CD14-positive monocyte (primary cell): ENCODE measurements at regions not wholly inside any gene's neighbourhood (a gene's known extent, or its start where the extent isn't known, plus 50 kb on each side); places are given as distances from the start of the nearest gene placed in this dataset.

ENCODE experiments used
- DNase-seq, 3 donors: peaks; one replicate each; pipeline ENCODE4 v3.0.0-alpha.2; 2011 to 2022
- H2AFZ ChIP-seq: 2 replicates; pipeline ENCODE4 v1.6.0; 2012; ENCODE audit warnings: mild to moderate bottlenecking, low read depth, low read length, inconsistent platforms; ENCODE audit not compliant: insufficient read depth, poor library complexity, severe bottlenecking
- H3K27ac ChIP-seq, 2 donors: 1 replicate in 1 of 2; 2 replicates in 1 of 2; pipeline ENCODE4 v1.5.1; 2012 to 2013; ENCODE audit warnings: low read length in 2 of 2, control low read depth in 1 of 2, inconsistent platforms in 1 of 2, low read depth in 1 of 2, mild to moderate bottlenecking in 1 of 2
- H3K27me3 ChIP-seq, 2 donors: one replicate each; pipeline versions ENCODE4 v1.6.0 to v1.6.1; 2011 to 2013; ENCODE audit warnings: low read length in 2 of 2; ENCODE audit not compliant: control insufficient read depth in 2 of 2, insufficient read depth in 2 of 2
- H3K36me3 ChIP-seq, 2 donors: replicated peaks in 1 of 2; 1 replicate in 1 of 2; 2 replicates in 1 of 2; pipeline versions ENCODE4 v1.5.1 to v1.6.1; 2012 to 2013; ENCODE audit warnings: low read length in 2 of 2, control low read depth in 1 of 2, inconsistent platforms in 1 of 2, mild to moderate bottlenecking in 1 of 2; ENCODE audit not compliant: insufficient read depth in 2 of 2, control insufficient read depth in 1 of 2
- H3K4me1 ChIP-seq, 2 donors: 1 replicate in 1 of 2; 2 replicates in 1 of 2; pipeline versions ENCODE4 v1.5.1 to v1.6.1; 2012 to 2013; ENCODE audit warnings: low read length in 2 of 2, control low read depth in 1 of 2, inconsistent platforms in 1 of 2, mild to moderate bottlenecking in 1 of 2, moderate library complexity in 1 of 2; ENCODE audit not compliant: insufficient read depth in 2 of 2, control insufficient read depth in 1 of 2
- H3K4me2 ChIP-seq: replicated peaks from 2 replicates; pipeline ENCODE3; 2012; ENCODE audit warnings: low read length, moderate library complexity, mild to moderate bottlenecking; ENCODE audit not compliant: poor library complexity, severe bottlenecking; ENCODE audit errors: extremely low read depth
- H3K4me3 ChIP-seq, 3 experiments: fragments of 200-600 bp in 1 of 3; sonication (generic) in 1 of 3; replicated peaks in 1 of 3; 1 replicate in 2 of 3; 2 replicates in 1 of 3; pipeline ENCODE4 v1.5.1; 2011 to 2013; ENCODE audit warnings: low read length in 3 of 3, mild to moderate bottlenecking in 3 of 3, control low read depth in 2 of 3, low read depth in 2 of 3, inconsistent platforms in 1 of 3, moderate library complexity in 1 of 3
- H3K79me2 ChIP-seq: 2 replicates; pipeline ENCODE4 v1.6.0; 2012; ENCODE audit warnings: mild to moderate bottlenecking, control low read depth, inconsistent platforms, low read length, moderate library complexity; ENCODE audit not compliant: insufficient read depth
- H3K9ac ChIP-seq: 2 replicates; pipeline ENCODE4 v1.6.0; 2017; ENCODE audit warnings: low read length, mild to moderate bottlenecking; ENCODE audit not compliant: insufficient read depth, poor library complexity, severe bottlenecking
- H3K9me3 ChIP-seq, 2 donors: replicated peaks in 1 of 2; 1 replicate in 1 of 2; 2 replicates in 1 of 2; pipeline versions ENCODE4 v1.5.1 to v1.6.1; 2012 to 2013; ENCODE audit warnings: low read length in 2 of 2, control low read depth in 1 of 2; ENCODE audit not compliant: control insufficient read depth in 1 of 2, insufficient read depth in 1 of 2
- H4K20me1 ChIP-seq: 2 replicates; pipeline ENCODE4 v1.6.0; 2012; ENCODE audit warnings: mild to moderate bottlenecking, low read length, control low read depth, moderate library complexity; ENCODE audit not compliant: insufficient read depth
- H3K27ac Mint-ChIP-seq, 7 donors: one replicate each; pipeline ENCODE4 v1.8.0; 2020; ENCODE audit warnings: mild to moderate bottlenecking in 7 of 7, mixed read lengths in 7 of 7, moderate library complexity in 6 of 7, inconsistent platforms in 2 of 7
- H3K27me3 Mint-ChIP-seq, 3 donors: one replicate each; pipeline ENCODE4 v1.8.0; 2021 to 2022; ENCODE audit warnings: low read depth in 3 of 3, mild to moderate bottlenecking in 3 of 3, mixed read lengths in 3 of 3, moderate library complexity in 3 of 3, inconsistent platforms in 1 of 3
- H3K36me3 Mint-ChIP-seq, 2 donors: one replicate each; pipeline ENCODE4 v1.8.0; 2020; ENCODE audit warnings: mixed read lengths in 2 of 2, inconsistent platforms in 1 of 2, mild to moderate bottlenecking in 1 of 2
- H3K4me1 Mint-ChIP-seq: one replicate; pipeline ENCODE4 v1.8.0; 2020; ENCODE audit warnings: mild to moderate bottlenecking, mixed read lengths
- H3K4me3 Mint-ChIP-seq, 2 donors: one replicate each; pipeline ENCODE4 v1.8.0; 2020; ENCODE audit warnings: mild to moderate bottlenecking in 2 of 2, mixed read lengths in 2 of 2, moderate library complexity in 1 of 2
- H3K9me3 Mint-ChIP-seq, 7 donors: one replicate each; pipeline ENCODE4 v1.8.0; 2020 to 2022; ENCODE audit warnings: mixed read lengths in 7 of 7, mild to moderate bottlenecking in 6 of 7, moderate library complexity in 6 of 7, inconsistent platforms in 2 of 7
- CTCF ChIP-seq: fragments of 200-600 bp; IDR thresholded peaks from one replicate; pipeline ENCODE4 v1.8.0; 2022; ENCODE audit warnings: antibody characterized with exemption, mild to moderate bottlenecking
- WGBS: methylation state at CpG from one replicate; pipeline ENCODE4 v1.1.5; 2013; ENCODE audit warnings: missing lambda C conversion rate; ENCODE audit not compliant: insufficient coverage; 5-methylcytosine and 5-hydroxymethylcytosine counted together
- intact Hi-C, 2 donors: fragments of 100-400 bp; cut with micrococcal nuclease; formaldehyde crosslinking; loops; one replicate each; pipeline versions ENCODE4 v1.15.0 to v1.15.1; 2023

GRCh38 chr16:50997679-50998078 is 153.4 kb downstream of the SALL1 start:
- 84% methylated on average over 4 of the region's 6 CpGs for WGBS
- Histone ChIP-seq H3K79me2 (no peaks in the 10 kb centered on the region), H3K36me3 (no peaks in the 10 kb centered on the region), H3K27ac (no peak overlapping the region), H3K4me1 (no peaks in the 10 kb centered on the region), H3K9ac (no peak overlapping the region), H3K9me3 (no peaks in the 10 kb centered on the region), H3K4me3 (no peak overlapping the region), H3K27me3 (no peaks in the 10 kb centered on the region), H3K4me2 (no peak overlapping the region), H2AFZ (no peak overlapping the region), H4K20me1 (no peaks in the 10 kb centered on the region)
- H3K36me3 Mint-ChIP-seq: no peaks in the 10 kb centered on the region
- no peak for TF ChIP-seq CTCF
- intact Hi-C loops: no loop called here
- peaks cover 0 to 11% (median 6%) of the 10 kb centered on the region in 3 donors for H3K27me3 Mint-ChIP-seq
- peak overlapping the region in 1 of 2 donors; percentile 4 for H3K4me3 Mint-ChIP-seq
- H3K9me3 Mint-ChIP-seq: peaks cover 0 to 1% (median 0%) of the 10 kb centered on the region in 7 donors
- no peak for DNase-seq
- no peaks in the 10 kb centered on the region for H3K4me1 Mint-ChIP-seq
- no peak overlapping the region for H3K27ac Mint-ChIP-seq

GRCh38 chr16:50996830-50997186 is 154.3 kb downstream of the SALL1 start:
- Histone ChIP-seq H3K9me3 (no peaks in the 10 kb centered on the region), H3K79me2 (no peaks in the 10 kb centered on the region), H3K27ac (no peak overlapping the region), H2AFZ (no peak overlapping the region), H3K4me3 (no peak overlapping the region), H4K20me1 (no peaks in the 10 kb centered on the region), H3K4me1 (no peaks in the 10 kb centered on the region), H3K36me3 (no peaks in the 10 kb centered on the region), H3K27me3 (no peaks in the 10 kb centered on the region), H3K9ac (no peak overlapping the region), H3K4me2 (no peak overlapping the region)
- H3K4me3 Mint-ChIP-seq: no peak overlapping the region
- H3K27me3 Mint-ChIP-seq: peaks cover 0 to 11% (median 6%) of the 10 kb centered on the region in 3 donors
- DNase-seq: no peak
- no peak for TF ChIP-seq CTCF
- 71% methylated on average over 2 of the region's 4 CpGs for WGBS
- H3K36me3 Mint-ChIP-seq: no peaks in the 10 kb centered on the region
- H3K4me1 Mint-ChIP-seq: no peaks in the 10 kb centered on the region
- no peak overlapping the region for H3K27ac Mint-ChIP-seq
- H3K9me3 Mint-ChIP-seq: peaks cover 0 to 1% (median 0%) of the 10 kb centered on the region in 7 donors
- intact Hi-C loops: no loop called here
